Activated naive CD4-positive, alpha-beta T cell treated with anti-CD3 and anti-CD28 coated beads, Interleukin-2, amount 50 U/mL, for 72 hours (primary cell): ENCODE measurements at regions not wholly inside any gene's neighbourhood (a gene's known extent, or its start where the extent isn't known, plus 50 kb on each side); places are given as distances from the start of the nearest gene placed in this dataset.

ENCODE experiments used
- ATAC-seq, 2 donors: fragments of 150-1000 bp; cut with Tn5 transposase; 2 replicates each; pipeline ENCODE4 v1.10.0; 2021; ENCODE audit warnings: mild to moderate bottlenecking in 2 of 2, moderate library complexity in 2 of 2
- DNase-seq, 2 donors: peaks; one replicate each; pipeline ENCODE4 v3.0.0; 2021 to 2022; ENCODE audit warnings: low spot score in 2 of 2
- H3K27ac Mint-ChIP-seq, 2 donors: one replicate each; pipeline ENCODE4 v1.8.0; 2022; ENCODE audit warnings: mild to moderate bottlenecking in 2 of 2, mixed read lengths in 2 of 2
- H3K36me3 Mint-ChIP-seq, 2 donors: one replicate each; pipeline ENCODE4 v1.8.0; 2022; ENCODE audit warnings: mixed read lengths in 2 of 2
- H3K9me3 Mint-ChIP-seq, 2 donors: one replicate each; pipeline ENCODE4 v1.8.0; 2022; ENCODE audit warnings: mixed read lengths in 2 of 2

- Mint-ChIP-seq H3K36me3 (no peaks in the 10 kb centered on the region), H3K27ac (no peak overlapping the region), H3K9me3 (peaks cover 0 to 8% of the 10 kb centered on the region in 2 donors)
- DNase-seq, result no peak
- no peak for ATAC-seq
These were observed 84.9 kb upstream of the MEF2C start for GRCh38 chr5:88967633-88968585.

GRCh38 chr5:88964831-88965230, 81.8 kb upstream of the MEF2C start:
- ATAC-seq (no peak), DNase-seq (no peak)
- Mint-ChIP-seq H3K36me3 (peaks cover 0 to 5% of the 10 kb centered on the region in 2 donors), H3K9me3 (peaks cover 0 to 8% of the 10 kb centered on the region in 2 donors), H3K27ac (no peak overlapping the region)

- no peak for ATAC-seq
- no peaks in the 10 kb centered on the region for H3K9me3 Mint-ChIP-seq
- H3K36me3 Mint-ChIP-seq, result peaks cover 0 to 5% of the 10 kb centered on the region in 2 donors
- DNase-seq, result no peak
- H3K27ac Mint-ChIP-seq, result no peak overlapping the region
These were observed 74.0 kb upstream of the MEF2C start for GRCh38 chr5:88957013-88957412.

- no peaks in the 10 kb centered on the region for H3K9me3 Mint-ChIP-seq
- H3K36me3 Mint-ChIP-seq, result peaks cover 0 to 5% of the 10 kb centered on the region in 2 donors
- H3K27ac Mint-ChIP-seq, result no peak overlapping the region
- DNase-seq (no peak), ATAC-seq (no peak)
These were observed 73.4 kb upstream of the MEF2C start for GRCh38 chr5:88956416-88956815.

- Mint-ChIP-seq H3K36me3 (peaks cover 0 to 2% of the 10 kb centered on the region in 2 donors), H3K27ac (no peak overlapping the region), H3K9me3 (no peaks in the 10 kb centered on the region)
- DNase-seq, result no peak
- ATAC-seq, result no peak
These were observed 72.4 kb upstream of the MEF2C start for GRCh38 chr5:88955403-88955802.

GRCh38 chr5:88954511-88954910, 71.5 kb upstream of the MEF2C start:
- Mint-ChIP-seq H3K9me3 (no peaks in the 10 kb centered on the region), H3K36me3 (no peaks in the 10 kb centered on the region), H3K27ac (no peak overlapping the region)
- ATAC-seq, result no peak
- no peak for DNase-seq

- Mint-ChIP-seq H3K36me3 (no peaks in the 10 kb centered on the region), H3K9me3 (no peaks in the 10 kb centered on the region)
- no peak for ATAC-seq
These were observed 70.1 kb upstream of the MEF2C start for GRCh38 chr5:88952996-88953643.

GRCh38 chr5:88952344-88952743, 69.4 kb upstream of the MEF2C start:
- no peak overlapping the region for H3K27ac Mint-ChIP-seq
- H3K9me3 Mint-ChIP-seq, result no peaks in the 10 kb centered on the region
- DNase-seq, result no peak
- no peak for ATAC-seq
- H3K36me3 Mint-ChIP-seq, result no peaks in the 10 kb centered on the region

More at GRCh38 chr5:88952996-88953643, 70.1 kb upstream of the MEF2C start:
- H3K27ac Mint-ChIP-seq, result no peak overlapping the region
- no peak for DNase-seq

GRCh38 chr5:88951457-88951856, 68.5 kb upstream of the MEF2C start:
- H3K27ac Mint-ChIP-seq, result no peak overlapping the region

GRCh38 chr5:88948746-88949600, 66.0 kb upstream of the MEF2C start:
- DNase-seq (no peak), ATAC-seq (no peak)
- Mint-ChIP-seq H3K36me3 (no peaks in the 10 kb centered on the region), H3K27ac (no peak overlapping the region), H3K9me3 (no peaks in the 10 kb centered on the region)

More at GRCh38 chr5:88951457-88951856, 68.5 kb upstream of the MEF2C start:
- H3K36me3 Mint-ChIP-seq, result no peaks in the 10 kb centered on the region
- ATAC-seq (no peak), DNase-seq (no peak)
- no peaks in the 10 kb centered on the region for H3K9me3 Mint-ChIP-seq

GRCh38 chr5:88944751-88945531, 62.0 kb upstream of the MEF2C start:
- no peak overlapping the region for H3K27ac Mint-ChIP-seq
- ATAC-seq (no peak), DNase-seq (no peak)
- H3K9me3 Mint-ChIP-seq, result no peaks in the 10 kb centered on the region
- H3K36me3 Mint-ChIP-seq, result no peaks in the 10 kb centered on the region

- no peaks in the 10 kb centered on the region for H3K9me3 Mint-ChIP-seq
- no peaks in the 10 kb centered on the region for H3K36me3 Mint-ChIP-seq
- DNase-seq (no peak), ATAC-seq (no peak)
- no peak overlapping the region for H3K27ac Mint-ChIP-seq
These were observed 58.6 kb upstream of the MEF2C start for GRCh38 chr5:88941581-88941980.

GRCh38 chr5:88940713-88941112, 57.7 kb upstream of the MEF2C start:
- H3K9me3 Mint-ChIP-seq, result no peaks in the 10 kb centered on the region
- DNase-seq (no peak), ATAC-seq (no peak)
- no peak overlapping the region for H3K27ac Mint-ChIP-seq
- H3K36me3 Mint-ChIP-seq, result no peaks in the 10 kb centered on the region

GRCh38 chr5:88939300-88939699, 56.3 kb upstream of the MEF2C start:
- ATAC-seq, result no peak
- H3K27ac Mint-ChIP-seq, result no peak overlapping the region
- DNase-seq, result no peak
- H3K36me3 Mint-ChIP-seq, result no peaks in the 10 kb centered on the region
- H3K9me3 Mint-ChIP-seq, result no peaks in the 10 kb centered on the region

- Mint-ChIP-seq H3K36me3 (no peaks in the 10 kb centered on the region), H3K9me3 (no peaks in the 10 kb centered on the region), H3K27ac (no peak overlapping the region)
- ATAC-seq (no peak), DNase-seq (no peak)
These were observed 55.5 kb upstream of the MEF2C start for GRCh38 chr5:88938488-88938887.

- Mint-ChIP-seq H3K27ac (no peak overlapping the region), H3K36me3 (no peaks in the 10 kb centered on the region), H3K9me3 (no peaks in the 10 kb centered on the region)
- ATAC-seq (no peak), DNase-seq (no peak)
These were observed 54.4 kb upstream of the MEF2C start for GRCh38 chr5:88937406-88937805.
